Renal pelvis (tissue), 1 donor: ENCODE measurements at regions not wholly inside any gene's neighbourhood (a gene's known extent, or its start where the extent isn't known, plus 50 kb on each side); places are given as distances from the start of the nearest gene placed in this dataset.
"Not testable (repeated sequence)": the region's sequence is repeated elsewhere in the genome, so short reads cannot be mapped to it uniquely, and the experiment has no call there.

ENCODE experiments used
- DNase-seq: peaks from one replicate; pipeline ENCODE4 v3.0.0-alpha.2; 2013

DNA sequence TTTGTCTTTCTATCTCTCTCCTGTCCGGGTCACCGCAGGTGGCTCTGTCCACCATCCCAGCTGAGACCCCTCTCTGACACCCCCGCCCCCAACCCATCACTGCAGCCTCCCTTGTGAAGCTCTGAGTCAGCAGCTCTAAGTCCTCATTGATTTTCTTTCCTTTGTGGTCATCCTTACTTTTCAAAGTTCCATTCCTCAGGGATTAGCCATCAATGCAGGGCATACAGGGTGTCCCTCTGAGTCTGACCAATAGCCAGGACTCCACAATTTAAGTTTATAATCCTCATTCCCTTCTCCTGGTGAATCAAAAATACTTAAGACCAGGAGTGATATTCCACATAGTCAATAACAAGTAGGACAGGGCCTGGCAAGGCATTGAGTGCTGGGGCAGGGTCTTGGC, 333.3 kb upstream of the CNR1 start:
- no peak for DNase-seq

DNA sequence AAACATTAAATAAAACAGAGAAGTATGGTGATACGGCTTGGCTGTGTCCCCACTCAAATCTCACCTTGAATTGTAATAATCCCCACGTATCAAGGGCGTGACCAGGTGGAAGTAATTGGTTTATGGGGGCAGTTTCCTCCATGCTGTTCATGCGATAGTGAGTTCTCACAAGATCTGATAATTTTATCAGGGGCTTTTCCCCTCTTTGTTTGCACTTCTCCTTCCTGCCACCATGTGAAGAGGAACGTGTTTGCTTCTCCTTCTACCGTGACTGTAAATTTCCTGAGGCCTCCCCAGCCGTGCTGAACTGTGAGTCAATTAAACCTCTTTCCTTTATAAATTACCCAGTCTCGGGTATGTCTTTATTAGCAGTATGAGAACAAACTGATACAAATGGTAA, 331.3 kb upstream of the CNR1 start:
- DNase-seq = not testable (repeated sequence)

DNA sequence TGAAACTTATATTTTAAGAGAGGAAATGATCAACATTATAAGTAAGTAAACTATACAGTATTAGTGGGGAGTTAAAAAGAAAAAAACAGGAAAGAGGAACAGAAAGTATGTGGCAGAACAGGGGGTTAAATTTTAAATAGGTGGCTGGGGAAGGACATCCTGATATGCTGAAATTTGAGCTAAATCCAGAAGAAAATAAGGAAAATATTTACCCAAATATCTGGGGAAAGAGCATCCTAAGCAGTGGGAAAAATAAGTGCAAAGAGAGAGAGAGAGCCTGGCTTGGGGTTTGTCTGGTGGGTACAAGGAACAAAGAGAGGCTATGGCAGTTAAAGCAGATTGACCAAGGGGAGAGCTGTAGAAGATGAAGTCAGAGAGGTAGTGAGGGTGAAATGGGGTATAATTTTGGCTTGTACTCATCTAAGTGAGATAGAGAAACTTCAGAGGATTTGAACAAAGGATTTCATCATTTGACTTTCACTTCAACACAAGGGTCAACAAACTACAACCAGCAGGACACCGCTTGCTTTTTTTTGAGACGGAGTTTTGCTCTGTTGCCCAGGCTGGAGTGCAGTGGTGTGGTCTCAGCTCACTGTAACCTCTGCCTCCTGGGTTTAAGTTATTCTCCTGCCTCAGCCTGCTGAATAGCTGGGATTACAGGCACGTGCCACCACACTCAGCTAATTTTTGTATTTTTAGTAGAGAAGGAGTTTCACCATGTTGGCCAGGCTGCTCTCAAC, 328.4 kb upstream of the CNR1 start:
- no peak for DNase-seq

DNA sequence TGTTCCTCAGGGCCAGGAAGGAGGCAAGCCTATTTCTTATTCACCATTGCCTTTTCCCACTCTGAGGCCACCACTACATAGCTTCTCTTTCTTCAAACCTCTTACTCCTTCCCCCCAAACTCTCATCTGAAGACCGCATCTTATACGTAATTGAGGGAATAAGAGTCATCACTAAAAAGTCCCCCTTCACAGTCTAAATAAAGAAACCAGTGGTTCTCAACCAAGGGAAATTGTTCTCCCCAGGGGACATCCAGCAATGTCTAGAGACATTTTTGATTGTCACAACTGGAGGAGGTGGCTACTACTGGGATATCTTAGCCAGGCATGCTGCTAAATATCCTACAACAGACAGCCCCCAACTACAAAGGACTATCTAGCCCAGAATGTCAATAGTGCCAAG, 327.6 kb upstream of the CNR1 start:
- no peak for DNase-seq

DNA sequence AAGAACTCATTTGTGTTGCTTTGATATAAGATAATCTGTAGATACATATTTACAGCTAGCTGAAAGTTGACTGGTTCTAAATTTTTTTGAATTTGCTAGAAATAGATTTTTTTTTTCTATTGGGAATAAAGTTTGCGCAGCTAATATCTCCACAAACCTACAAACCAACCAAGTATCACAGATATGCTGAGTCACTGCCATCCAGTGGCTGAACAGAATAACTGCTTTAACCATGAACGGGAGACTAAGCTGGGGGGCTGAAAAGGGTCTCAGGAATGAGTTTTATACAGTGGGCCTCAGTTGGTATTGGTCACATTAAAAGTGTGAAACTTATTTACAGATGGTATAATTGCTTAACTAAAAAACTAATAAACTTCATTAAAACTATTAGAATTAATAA, 326.7 kb upstream of the CNR1 start:
- DNase-seq = no peak

DNA sequence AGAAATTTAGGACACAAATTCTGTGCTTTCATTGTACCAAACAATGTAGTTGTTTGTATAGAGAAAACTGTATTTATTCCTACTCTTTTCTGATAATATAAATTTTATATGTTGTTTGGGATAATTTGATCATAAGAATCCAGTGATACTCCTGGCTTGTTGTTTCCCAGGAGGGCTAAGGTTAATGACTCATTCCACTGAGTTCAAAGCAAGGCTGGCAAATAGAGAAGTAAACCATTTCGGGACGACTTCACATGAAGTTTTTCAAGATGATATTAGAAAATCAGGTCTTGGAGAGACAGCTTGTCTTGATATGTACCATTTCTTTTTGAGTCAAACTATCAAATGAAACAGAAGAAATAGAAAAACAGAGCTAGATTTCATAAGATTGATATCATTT, 326.1 kb upstream of the CNR1 start:
- no peak for DNase-seq

DNA sequence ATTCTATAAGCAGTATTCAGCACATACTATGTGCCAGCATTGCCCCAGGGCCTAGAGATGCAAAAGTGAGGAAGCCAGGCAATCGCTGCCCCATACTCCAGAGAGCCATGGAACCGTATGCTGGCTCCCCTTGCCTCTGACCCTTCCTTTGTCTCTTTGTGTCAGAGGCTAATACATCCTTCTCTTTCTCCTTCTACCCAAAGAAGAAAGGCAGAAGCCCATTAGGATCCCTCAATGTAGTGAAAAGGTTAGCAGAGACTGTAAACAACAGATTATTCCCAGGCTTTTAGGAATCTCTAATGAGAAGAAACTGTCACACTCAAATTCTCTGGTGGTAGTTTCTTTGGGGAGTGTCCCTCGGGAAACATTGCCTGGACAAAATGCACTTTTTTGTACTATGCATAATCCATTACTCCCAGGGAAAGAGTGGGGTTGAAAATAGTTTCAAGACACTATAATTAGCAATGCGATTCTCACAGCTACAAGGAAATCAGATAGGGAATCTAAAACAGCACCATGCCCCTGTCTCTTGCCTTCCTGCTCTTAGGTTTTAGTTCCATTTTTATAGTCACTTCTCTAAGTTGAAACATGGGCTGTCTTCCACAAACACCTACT, 325.2 kb upstream of the CNR1 start:
- DNase-seq = no peak

DNA sequence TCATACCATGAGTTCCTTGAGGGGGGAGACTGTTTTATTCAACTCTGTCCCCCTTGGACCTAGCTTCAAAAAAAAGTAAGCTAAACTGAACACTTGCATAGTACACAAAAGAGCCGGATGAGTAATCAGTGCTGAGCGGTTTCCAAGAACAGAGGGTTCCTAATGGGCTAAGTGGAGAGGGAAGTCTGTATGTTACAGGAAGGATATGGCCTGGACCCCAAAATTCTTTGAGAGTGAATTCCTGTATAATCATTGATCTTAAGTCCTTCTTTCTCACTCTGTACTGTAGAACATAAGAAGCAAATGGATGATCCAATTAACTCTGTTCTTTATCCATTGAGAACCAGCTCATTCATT, 324.7 kb upstream of the CNR1 start:
- no peak for DNase-seq

DNA sequence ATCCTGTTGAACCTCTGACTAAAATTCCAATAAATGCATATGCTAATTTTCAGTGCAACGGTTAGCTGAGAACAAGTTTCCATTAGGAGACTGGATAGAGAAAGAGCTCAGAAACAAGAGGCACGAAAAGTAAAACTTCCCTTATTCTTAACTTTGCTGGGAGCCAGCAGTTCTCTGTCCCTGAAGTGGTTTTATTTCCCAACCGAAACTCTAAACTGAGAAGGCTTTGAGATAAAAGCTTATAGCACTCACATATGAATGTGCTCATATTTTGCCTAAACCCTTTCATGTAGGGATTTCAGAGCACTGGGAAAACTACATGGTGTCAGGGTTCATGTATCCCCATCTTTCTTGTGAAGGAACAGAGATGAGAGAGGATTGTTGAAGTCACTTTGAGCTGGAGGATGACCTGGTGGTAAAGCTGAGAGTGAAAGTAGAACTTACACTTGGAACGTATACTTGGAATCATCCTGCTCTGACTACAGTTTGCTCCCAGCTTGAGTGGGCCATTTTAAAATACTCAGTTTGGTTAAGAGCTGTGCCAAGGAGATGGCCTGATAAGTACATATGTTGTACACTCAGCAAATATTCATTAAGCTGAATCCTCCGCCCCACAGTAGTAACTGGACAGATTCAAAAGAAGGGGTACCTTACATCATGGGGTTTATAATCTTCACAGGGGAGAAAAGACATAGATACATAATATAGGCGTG, 324.2 kb upstream of the CNR1 start:
- DNase-seq = no peak

DNA sequence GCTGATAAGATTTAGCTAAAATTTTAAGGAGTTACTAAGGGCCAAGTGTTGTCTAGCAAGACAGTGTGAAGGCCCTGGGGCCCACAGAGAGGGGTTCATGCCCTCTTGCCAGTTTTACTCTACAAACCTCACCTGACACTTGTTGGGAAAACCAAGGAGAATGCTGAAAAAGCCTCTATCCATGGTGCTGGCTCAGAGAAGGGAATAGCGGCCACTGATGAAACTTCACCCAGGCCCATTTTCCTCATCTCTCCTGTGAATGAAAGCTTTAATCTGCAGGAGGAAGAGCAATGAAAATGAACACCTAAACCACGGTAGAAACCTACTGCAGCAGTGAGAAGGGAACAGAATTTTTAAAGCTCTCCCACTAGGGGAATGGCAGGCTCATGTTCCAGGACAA, 317.3 kb upstream of the CNR1 start:
- DNase-seq = no peak

DNA sequence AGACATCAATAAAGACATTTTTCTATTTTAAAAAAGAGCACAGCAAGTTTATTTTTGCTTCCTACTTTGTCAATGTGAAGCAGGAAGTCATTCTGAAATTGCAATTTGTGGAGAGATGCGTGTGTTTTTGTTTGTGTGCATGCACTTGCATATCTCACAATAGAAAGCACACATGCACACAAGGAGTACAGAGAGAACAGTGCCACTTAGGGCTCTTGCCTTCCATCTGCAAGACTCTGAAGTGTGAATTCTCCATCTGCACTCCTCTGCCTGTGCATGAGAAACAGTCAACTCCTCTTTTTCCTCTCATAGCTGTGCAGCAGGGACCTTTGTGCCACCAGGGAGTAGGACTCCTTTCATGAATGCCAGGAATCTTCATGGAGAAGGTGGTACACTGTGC, 316.3 kb upstream of the CNR1 start:
- DNase-seq = no peak

DNA sequence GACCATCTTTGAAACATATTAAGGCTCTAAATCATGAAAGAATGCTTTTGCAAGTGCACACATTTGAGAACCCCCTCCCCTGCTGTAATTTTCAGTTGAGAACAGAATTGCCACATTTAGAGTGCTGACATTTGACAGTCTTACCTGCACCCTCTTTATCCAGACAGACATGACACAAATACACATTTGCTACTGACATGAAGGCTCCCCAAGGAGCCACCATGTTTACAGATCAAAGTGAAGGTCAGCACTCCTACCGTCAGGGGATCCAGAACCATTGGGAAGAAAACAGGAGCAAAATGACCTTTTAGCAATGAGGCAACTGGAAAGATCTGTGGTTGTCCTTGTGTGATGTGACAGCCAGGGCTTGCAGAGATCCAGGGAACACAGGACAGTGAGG, 315.4 kb upstream of the CNR1 start:
- no peak for DNase-seq

DNA sequence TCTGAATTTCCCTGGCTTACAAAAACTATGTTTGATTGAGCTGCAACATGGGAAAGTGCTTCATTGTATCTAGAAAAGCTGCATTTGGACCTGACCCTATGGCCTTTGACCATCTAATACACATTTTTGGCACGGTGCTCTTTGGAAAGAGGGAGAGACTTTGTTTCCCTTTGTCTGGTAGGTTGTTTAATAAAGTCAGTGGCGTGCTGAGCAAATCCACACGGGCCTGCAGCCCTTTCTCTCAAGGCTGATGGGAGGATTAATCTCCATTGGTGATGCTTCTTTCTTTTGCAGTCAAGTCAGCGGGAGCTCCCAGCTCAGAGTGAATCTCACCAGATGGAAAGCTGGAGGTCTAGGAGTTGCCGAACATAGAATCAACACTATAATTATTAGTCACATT, 314.7 kb upstream of the CNR1 start:
- no peak for DNase-seq

DNA sequence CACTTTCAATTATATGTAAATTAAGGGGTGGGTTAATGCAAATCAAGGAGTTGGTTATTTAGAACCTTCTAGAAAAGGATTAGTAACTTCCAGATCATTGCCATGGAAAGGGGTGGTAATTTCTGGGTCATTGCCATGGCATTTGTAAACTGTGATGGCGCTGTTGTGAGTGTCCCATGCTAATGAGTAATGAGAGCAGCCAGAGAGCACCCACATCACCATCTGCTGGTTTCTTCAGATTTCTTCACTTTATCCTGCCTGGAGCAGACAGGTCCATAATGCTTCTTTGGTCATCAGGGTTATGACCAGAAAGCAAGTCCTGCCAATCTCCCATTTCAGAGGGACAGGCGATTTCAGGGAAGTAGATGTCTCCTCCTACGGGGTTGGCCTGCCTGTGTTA, 311.3 kb upstream of the CNR1 start:
- no peak for DNase-seq

DNA sequence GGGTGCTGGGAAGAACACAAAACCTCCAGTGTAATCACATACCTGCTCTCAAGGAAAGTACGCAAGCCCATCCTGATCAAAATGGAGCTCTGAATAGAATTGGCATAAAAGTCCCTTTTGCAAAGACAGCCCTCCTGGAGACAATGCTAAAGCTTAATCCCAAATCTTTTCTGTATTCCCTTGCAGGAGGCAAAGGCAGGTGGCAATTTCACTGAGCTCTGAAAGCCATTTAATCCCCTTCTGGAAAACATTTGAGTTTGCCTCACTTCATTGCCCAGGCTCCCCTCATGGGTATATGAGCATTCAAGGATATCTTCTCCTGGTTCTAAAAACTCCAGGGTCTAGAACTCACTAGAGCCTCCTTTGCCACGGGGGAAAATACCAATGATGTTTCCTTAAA, 310.2 kb upstream of the CNR1 start:
- no peak for DNase-seq

DNA sequence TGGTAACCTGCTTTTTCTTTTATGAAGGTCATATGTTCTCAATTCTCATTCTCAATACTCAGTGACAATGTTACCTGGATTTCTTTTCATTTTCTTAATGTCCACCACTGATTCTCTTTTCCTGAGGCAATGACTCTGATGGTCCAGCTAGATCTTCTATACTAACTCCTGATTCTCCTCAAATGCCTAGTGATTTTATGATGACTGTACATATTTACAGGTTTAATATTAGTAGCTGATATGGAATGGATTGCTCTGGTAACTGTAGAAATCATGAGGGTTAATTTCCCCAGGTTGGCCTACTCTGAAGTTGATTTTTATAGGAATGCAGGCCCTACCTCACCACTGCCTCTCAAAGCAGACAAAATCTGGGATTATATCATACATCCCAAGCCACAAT, 308.6 kb upstream of the CNR1 start:
- no peak for DNase-seq

DNA sequence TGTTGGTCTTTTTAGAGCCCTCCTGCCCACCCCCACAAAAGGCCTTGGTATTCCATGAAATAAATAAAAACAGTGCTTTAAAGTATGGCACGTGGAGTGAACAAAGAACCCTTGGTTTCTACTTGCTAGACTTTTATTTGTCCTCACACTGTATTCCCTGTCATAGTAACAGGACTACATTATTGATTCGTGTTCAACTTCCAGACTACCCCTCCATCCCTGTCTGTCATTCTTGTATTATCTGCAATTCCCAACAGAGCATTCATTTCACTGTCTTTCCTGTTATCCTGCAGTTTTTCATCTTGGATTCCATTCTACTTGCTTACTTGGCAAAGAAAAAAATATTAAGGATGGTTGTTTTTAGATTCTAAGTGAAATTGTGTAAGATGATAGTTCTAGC, 307.4 kb upstream of the CNR1 start:
- DNase-seq = no peak

DNA sequence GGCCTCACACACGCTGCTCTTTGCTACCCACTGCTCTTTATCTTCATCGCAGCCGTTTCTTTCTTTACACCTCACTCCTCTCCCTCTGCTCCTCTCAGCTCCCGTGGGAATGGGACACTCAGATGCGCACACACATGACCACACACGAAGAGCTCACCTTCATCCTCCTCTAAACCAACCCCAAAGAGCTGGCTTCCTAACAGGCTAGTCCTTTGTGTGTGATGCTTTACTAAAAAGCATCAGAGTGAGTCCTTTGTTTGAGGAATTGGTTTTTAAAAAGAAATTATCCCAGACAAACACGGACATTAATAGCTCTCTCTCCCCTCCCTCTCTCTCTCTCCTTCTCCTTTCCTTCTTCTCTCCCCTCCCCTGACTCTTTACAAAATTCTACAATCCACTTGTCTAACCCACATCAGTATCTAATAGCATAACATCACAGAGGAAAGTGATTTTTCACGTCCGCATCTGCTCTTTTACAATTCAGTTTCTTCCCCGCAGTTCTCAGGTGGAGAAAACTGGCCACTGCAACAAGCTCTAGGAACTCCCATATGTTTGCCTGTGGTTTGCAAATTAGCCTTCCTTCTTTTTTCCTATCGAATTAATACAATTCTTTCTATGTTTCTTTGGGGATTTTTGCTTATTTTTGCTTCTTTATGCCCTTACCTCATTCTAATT, 306.8 kb upstream of the CNR1 start:
- no peak for DNase-seq

DNA sequence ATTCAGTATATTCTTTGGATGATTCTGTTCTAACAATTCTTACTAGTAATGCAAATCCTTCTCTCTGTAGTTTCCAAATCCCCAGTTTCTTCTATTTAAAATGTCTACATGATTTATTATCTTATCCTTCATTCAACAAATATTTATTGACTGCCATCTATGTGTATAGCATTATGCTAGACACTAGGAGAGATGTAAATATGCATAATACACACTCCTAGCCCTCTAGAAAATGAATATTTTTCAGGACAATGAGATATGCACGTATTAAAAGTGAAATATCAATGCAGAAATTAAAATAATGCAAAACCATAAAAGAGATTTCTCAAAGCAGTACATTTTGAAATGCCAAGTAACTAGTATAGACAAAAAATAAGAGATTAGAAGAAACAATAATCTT, 293.5 kb upstream of the CNR1 start:
- DNase-seq = no peak

DNA sequence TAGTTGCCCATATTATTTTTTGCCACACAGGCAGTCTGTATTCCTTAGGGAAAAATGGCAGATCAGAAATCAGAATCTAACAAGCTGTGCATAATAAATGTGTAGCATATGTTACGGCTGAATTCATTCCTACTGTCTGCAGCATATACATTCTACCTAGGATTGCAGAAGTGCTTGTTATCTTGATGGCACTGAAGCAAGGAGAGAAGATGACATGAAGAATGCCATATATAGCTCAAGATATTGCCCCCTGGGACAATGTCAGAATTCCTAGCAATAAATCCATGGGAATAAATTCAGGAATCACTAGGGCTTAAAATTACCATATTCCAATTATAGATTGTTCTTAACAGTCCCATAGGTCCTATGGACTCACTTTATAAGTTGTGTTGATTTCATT, 293.0 kb upstream of the CNR1 start:
- DNase-seq = no peak

DNA sequence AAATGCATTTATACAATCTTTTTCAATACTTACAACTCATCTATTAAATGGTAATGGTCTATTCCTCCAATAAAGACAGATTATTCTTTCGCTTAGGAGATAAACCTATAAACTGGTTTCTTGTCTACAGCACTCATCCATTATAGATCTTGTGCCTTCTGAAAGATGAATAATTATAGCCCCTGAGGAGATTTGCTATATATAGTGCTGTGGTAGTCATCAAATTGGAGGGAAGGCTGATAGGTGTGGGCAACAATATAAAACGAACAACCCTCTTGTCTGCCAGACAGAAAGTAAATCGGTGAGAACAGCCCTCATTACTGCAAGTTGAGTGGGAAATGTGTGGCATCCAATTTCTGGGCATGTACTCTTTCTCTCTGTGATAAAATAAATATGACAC, 292.5 kb upstream of the CNR1 start:
- no peak for DNase-seq

DNA sequence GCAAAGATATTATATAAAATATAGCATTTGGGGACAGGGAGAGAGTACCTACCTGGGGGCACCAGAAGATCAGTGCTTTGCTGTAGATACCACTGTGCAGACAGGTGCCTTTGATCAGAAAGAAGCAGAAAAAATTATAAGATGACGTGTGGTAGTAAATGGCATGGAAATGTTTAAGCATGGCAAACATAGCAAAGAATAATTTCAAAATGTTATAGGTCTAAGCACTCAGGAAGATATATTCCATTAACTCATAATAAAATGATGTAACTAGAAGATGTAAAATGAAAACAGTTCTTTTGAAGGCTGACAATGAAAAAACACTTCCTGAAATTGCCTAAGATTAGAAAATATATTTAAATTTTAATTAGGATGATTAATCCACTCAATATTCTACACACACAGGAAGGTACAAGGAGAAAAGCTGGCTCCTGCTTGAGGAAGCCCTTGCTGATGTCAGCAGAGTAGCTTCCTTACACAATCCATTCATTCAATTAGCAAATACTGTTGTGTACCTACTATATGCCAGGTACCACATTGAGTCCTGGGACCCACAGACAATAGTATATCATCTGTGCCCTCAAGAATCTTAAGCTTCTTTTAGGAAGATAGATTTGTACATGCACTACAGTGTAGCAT, 290.2 kb upstream of the CNR1 start:
- DNase-seq = no peak

DNA sequence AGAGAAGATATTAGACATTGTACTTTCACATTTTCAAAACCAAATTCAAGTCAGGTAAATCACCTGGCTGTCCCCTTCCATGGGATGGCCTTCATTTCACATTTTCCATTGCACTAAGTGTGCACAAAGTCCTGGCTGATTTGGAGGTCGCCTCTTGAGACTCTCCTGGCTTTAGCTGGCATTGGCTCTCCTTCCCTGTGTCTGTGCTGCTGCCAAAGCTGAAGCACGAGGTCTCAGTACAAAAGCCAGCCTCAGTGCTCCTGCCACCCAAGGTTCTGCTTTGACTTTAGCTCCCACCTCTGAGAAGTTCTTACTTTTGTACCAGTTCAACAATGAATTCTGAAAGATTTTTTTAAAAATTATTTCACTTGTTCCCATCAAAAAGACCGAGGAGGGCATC, 289.2 kb upstream of the CNR1 start:
- no peak for DNase-seq
